K562 (cell line): ENCODE measurements at regions not wholly inside any gene's neighbourhood (a gene's known extent, or its start where the extent isn't known, plus 50 kb on each side); places are given as distances from the start of the nearest gene placed in this dataset.

ENCODE experiments used
- CXXC5 ChIP-seq: fragments of 250-450 bp; sonication (Bioruptor Pico); IDR thresholded peaks from 2 replicates; pipeline ENCODE4 v1.8.0; 2022; ENCODE audit warnings: inconsistent platforms, mild to moderate bottlenecking, moderate library complexity
- FOXK1 ChIP-seq: sonication (generic); formaldehyde crosslinking; IDR thresholded peaks from 2 replicates; pipeline ENCODE4 v1.8.0; 2022; ENCODE audit warnings: missing genetic modification reagents, mild to moderate bottlenecking, borderline replicate concordance
- HDAC8 ChIP-seq: fragments of 450-650 bp; IDR thresholded peaks from 2 replicates; pipeline ENCODE4 v1.6.1; 2016; ENCODE audit warnings: mild to moderate bottlenecking, missing genetic modification characterization, moderate library complexity, missing compliant biosample characterization
- JUNB ChIP-seq: fragments of 450-650 bp; formaldehyde crosslinking; conservative IDR thresholded peaks from 2 replicates; pipeline ENCODE4 v1.4.0; 2020; ENCODE audit warnings: mild to moderate bottlenecking
- PML ChIP-seq: IDR thresholded peaks from 2 replicates; pipeline ENCODE4 v1.6.1; 2012; ENCODE audit warnings: low read length, inconsistent platforms
- POLR3A ChIP-seq: IDR thresholded peaks from 2 replicates; pipeline ENCODE4 v1.6.1; 2011; ENCODE audit warnings: borderline replicate concordance, mild to moderate bottlenecking, moderate library complexity; ENCODE audit not compliant: insufficient read length, insufficient read depth; ENCODE audit errors: extremely low read depth
- SMARCE1 ChIP-seq: fragments of 450-650 bp; IDR thresholded peaks from 2 replicates; pipeline ENCODE4 v1.7.1; 2016; ENCODE audit warnings: mild to moderate bottlenecking
- STAG1 ChIP-seq: sonication (generic); formaldehyde crosslinking; IDR thresholded peaks from 2 replicates; pipeline ENCODE4 v1.5.0; 2020; ENCODE audit warnings: missing genetic modification reagents, borderline replicate concordance
- ZBTB7A ChIP-seq: IDR thresholded peaks from 2 replicates; pipeline ENCODE4 v1.6.1; 2011; ENCODE audit warnings: low read depth, mild to moderate bottlenecking, low read length, moderate library complexity, borderline replicate concordance; ENCODE audit not compliant: control insufficient read depth
- ZNF324 ChIP-seq: fragments of 250-450 bp; sonication (Bioruptor Pico); IDR thresholded peaks from 2 replicates; pipeline ENCODE4 v1.4.0; 2020; ENCODE audit warnings: mild to moderate bottlenecking
- ZNF780A ChIP-seq: fragments of 250-450 bp; sonication (Bioruptor Pico); IDR thresholded peaks from 2 replicates; pipeline ENCODE4 v1.5.0; 2021; ENCODE audit warnings: mild to moderate bottlenecking
- TF ChIP-seq, protein P1 (sequence below), 2 experiments: fragments of 450-650 bp; conservative IDR thresholded peaks; 2 replicates each; pipeline ENCODE4 v1.6.1; 2017; ENCODE audit warnings: mild to moderate bottlenecking in 2 of 2, moderate library complexity in 2 of 2
- TF ChIP-seq, protein P2 (sequence below), 2 experiments: fragments of 450-650 bp in 1 of 2; sonication (generic) in 1 of 2; formaldehyde crosslinking in 1 of 2; IDR thresholded peaks; 2 replicates each; pipeline versions ENCODE4 v1.7.1 to v1.9.0; 2016 to 2022; ENCODE audit warnings: inconsistent platforms in 1 of 2, mild to moderate bottlenecking in 1 of 2, missing genetic modification reagents in 1 of 2
- TF ChIP-seq, protein P3 (sequence below): fragments of 250-450 bp; sonication (Bioruptor Pico); IDR thresholded peaks from 2 replicates; pipeline ENCODE4 v1.8.0; 2022; ENCODE audit warnings: moderate library complexity, mild to moderate bottlenecking, inconsistent platforms

DNA sequence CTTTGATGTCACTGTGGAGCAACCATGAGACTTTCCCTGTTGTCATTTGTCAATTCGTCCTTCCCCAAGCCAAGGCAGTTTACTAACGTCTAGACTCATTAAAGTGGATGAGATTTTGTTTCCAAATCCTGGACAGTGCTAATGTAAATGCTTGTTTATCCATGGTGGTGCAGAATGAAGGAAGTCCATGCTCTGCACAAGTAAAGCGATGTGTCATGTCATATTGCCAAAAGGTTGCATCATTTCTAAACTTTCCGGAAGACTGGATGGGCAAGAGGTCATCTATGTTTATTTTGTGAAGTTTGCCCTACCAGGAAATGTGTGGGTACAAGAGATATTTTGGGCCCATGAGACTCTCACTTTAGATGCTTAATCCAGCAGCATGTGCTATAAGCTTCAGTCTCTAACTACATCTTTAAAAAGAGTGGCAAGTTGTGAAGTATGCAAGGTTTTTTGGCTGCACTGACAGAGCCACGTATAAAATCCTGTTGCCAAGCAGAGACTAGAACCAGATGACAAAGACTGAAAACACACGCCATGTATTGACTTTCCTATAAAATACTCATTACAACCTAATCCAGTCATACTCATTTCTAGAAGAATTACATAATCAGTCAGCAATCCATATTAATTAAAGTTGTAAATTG is 72.1 kb upstream of the FNDC3B start (continued):
- TF ChIP-seq ZBTB7A (no peak), PML (peak; percentile 36; the same call in 1 of the 2 replicates), POLR3A (no peak), STAG1 (CRISPR knock-in tag) (no peak), ZNF780A (CRISPR knock-in tag) (no peak), FOXK1 (CRISPR knock-in tag) (no peak), ZNF324 (CRISPR knock-in tag) (no peak), JUNB (peak; percentile 56), CXXC5 (CRISPR knock-in tag) (peak; percentile 93), HDAC8 (tag) (peak; percentile 74; the same call in 1 of the 2 replicates), SMARCE1 (peak; percentile 68; the same call in 1 of the 2 replicates)
- TF ChIP-seq, protein P1, sequence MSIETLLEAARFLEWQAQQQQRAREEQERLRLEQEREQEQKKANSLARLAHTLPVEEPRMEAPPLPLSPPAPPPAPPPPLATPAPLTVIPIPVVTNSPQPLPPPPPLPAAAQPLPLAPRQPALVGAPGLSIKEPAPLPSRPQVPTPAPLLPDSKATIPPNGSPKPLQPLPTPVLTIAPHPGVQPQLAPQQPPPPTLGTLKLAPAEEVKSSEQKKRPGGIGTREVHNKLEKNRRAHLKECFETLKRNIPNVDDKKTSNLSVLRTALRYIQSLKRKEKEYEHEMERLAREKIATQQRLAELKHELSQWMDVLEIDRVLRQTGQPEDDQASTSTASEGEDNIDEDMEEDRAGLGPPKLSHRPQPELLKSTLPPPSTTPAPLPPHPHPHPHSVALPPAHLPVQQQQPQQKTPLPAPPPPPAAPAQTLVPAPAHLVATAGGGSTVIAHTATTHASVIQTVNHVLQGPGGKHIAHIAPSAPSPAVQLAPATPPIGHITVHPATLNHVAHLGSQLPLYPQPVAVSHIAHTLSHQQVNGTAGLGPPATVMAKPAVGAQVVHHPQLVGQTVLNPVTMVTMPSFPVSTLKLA (conservative IDR thresholded peaks at IDR 0.05): peak in 1 of 2 experiments; percentile 45; a peak in 2 of 4 replicates
- TF ChIP-seq, protein P2, sequence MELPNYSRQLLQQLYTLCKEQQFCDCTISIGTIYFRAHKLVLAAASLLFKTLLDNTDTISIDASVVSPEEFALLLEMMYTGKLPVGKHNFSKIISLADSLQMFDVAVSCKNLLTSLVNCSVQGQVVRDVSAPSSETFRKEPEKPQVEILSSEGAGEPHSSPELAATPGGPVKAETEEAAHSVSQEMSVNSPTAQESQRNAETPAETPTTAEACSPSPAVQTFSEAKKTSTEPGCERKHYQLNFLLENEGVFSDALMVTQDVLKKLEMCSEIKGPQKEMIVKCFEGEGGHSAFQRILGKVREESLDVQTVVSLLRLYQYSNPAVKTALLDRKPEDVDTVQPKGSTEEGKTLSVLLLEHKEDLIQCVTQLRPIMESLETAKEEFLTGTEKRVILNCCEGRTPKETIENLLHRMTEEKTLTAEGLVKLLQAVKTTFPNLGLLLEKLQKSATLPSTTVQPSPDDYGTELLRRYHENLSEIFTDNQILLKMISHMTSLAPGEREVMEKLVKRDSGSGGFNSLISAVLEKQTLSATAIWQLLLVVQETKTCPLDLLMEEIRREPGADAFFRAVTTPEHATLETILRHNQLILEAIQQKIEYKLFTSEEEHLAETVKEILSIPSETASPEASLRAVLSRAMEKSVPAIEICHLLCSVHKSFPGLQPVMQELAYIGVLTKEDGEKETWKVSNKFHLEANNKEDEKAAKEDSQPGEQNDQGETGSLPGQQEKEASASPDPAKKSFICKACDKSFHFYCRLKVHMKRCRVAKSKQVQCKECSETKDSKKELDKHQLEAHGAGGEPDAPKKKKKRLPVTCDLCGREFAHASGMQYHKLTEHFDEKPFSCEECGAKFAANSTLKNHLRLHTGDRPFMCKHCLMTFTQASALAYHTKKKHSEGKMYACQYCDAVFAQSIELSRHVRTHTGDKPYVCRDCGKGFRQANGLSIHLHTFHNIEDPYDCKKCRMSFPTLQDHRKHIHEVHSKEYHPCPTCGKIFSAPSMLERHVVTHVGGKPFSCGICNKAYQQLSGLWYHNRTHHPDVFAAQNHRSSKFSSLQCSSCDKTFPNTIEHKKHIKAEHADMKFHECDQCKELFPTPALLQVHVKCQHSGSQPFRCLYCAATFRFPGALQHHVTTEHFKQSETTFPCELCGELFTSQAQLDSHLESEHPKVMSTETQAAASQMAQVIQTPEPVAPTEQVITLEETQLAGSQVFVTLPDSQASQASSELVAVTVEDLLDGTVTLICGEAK (IDR thresholded peaks at IDR 0.05): no peak; the same call in 1 of the 2 replicates
- TF ChIP-seq, protein P2 (CRISPR knock-in tag; IDR thresholded peaks at IDR 0.05): no peak
- TF ChIP-seq, protein P3, sequence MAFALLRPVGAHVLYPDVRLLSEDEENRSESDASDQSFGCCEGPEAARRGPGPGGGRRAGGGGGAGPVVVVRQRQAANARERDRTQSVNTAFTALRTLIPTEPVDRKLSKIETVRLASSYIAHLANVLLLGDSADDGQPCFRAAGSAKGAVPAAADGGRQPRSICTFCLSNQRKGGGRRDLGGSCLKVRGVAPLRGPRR (CRISPR knock-in tag): peak; percentile 54; the same call in 1 of the 2 replicates
